Limb (tissue), 2 donors: ENCODE measurements at regions not wholly inside any gene's neighbourhood (a gene's known extent, or its start where the extent isn't known, plus 50 kb on each side); places are given as distances from the start of the nearest gene placed in this dataset.

ENCODE experiments used
- DNase-seq, 2 donors: peaks; one replicate each; pipeline ENCODE4 v3.0.0-alpha.2; 2016; ENCODE audit errors: extremely low spot score in 2 of 2

DNA sequence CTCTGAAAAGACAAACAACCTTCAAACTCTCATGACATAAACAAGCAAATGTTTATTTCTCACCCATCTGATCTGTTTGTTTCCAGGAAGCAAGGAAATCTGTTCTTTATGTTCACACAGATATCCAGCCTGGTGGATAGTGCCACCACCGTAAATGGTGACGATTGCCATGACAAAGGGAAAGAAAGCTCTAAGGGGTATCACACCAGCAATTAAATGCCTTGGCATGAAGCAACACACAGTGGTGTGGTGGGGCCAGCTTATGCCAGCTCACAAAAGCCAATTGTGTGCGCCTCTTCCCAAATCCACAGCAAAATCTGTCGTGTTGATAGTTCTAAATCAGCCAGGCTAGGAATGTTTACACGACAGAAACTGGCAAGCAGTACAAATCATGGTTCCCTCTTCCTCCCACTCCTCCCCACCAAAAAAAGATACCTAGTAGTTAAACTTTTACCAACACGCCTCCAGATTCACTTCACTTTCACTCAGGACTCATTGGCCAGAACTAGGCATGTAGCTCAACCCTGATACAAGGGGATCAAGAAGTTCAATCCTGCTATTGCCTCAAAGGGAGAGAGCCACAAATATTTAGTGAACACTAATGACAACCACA is 189.2 kb upstream of the SLCO3A1 start:
- DNase-seq, result no peak

GRCh38 chr15:91665212-91665611 is 188.3 kb upstream of the SLCO3A1 start:
- DNase-seq, result no peak

GRCh38 chr15:91668370-91668769 is 185.1 kb upstream of the SLCO3A1 start:
- DNase-seq, result no peak

GRCh38 chr15:91670108-91670507 is 183.4 kb upstream of the SLCO3A1 start:
- DNase-seq, result no peak

DNA sequence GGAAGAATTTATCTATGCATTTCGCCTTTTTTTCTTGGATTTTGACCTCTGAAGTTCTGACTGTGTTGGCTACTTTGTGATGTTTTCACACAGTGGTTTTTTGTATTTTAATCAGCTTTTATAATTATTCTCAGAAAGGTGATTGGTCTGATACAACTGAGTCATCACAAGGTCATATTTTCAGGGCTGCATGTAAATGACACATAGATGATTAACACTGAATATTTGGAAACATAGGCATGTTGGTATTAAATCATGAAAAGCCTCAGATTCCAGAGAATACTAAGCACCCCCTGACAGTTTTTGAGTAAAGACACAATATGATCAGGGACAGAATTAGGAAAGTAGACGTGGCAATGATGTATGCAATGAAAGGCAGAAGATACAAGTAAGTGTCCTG is 175.5 kb upstream of the SLCO3A1 start:
- DNase-seq, result no peak

GRCh38 chr15:91679447-91679846 is 174.1 kb upstream of the SLCO3A1 start:
- DNase-seq, result no peak

DNA sequence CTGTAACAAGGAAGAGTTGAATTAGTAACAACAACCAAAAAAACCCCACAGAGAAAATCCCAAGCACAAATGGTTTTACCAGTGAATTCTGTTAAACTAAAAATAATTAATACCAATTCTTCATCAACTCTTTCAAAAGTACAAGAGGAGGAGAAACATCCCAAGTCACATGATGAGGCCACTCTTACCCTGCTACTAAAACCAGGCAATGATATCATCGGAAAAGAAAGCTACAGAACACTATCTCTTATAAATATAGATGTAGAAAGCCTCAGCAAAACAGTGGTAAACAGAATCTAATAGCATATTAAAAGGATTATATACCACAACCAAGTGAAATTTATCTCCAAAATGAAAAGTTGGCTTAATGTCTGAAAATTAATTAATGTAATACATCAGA is 168.1 kb upstream of the SLCO3A1 start:
- no peak for DNase-seq

DNA sequence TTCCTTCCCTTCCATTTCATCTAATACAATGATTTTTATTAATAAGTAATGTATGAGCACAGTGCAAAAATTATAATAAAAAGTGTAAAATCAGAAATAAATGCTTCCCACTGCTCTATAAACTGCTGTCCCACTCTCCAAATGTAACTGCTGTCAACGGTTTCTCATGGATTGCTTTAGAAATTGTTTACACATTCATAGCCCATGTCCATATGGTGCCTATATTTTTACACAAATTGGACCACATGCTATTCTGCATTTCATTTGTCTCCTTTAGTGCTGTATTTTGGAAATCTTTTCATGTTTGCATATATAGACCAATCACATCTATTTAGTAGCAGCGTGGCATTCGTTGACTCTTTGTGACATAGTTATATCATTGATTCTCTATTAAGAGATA is 164.7 kb upstream of the SLCO3A1 start:
- DNase-seq, result no peak

GRCh38 chr15:91689377-91689776 is 164.1 kb upstream of the SLCO3A1 start:
- no peak for DNase-seq

GRCh38 chr15:91692596-91692995 is 160.9 kb upstream of the SLCO3A1 start:
- no peak for DNase-seq

- DNase-seq, result peak; percentile 43 to 81
Observed at GRCh38 chr15:91694131-91694830, 159.2 kb upstream of the SLCO3A1 start.

DNA sequence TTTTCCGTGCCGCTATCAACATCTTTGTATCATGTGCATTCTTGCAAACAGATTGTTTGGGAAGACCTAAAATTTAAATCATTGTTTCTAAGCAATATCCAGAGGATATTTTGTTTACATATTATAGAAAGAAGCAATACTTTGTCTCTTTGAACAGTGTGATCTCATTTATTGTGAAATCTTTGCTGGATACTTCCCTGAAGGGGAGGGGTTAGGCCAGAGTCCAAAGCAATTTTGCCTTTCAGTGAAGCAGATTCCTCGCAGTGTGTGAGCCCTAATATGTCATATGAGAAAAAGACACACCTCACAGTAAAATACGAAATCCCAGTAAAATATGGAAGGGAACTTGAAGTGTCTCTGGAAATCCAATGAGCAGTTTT is 158.7 kb upstream of the SLCO3A1 start:
- peak; percentile 58 to 62 for DNase-seq

DNA sequence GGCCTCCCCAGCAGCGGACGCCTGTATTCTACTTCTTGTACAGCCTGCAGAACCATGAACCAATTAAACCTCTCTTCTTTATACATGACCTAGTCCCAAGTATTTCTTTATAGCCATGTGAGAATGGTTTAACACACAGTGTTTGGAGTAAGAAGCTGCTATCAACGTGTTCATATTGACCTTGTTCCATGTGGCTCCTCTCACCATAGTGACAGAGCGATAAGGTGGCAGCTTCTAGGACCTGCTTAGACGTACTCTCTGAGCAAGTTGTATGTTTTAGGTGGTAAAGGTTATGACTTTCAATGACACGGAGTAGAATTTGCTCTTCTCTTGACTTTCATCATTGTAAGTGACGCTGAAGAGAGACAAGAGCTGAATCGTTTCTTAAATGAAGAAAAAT is 157.7 kb upstream of the SLCO3A1 start:
- DNase-seq, result no peak

GRCh38 chr15:91696981-91697380 is 156.5 kb upstream of the SLCO3A1 start:
- DNase-seq, result no peak

DNA sequence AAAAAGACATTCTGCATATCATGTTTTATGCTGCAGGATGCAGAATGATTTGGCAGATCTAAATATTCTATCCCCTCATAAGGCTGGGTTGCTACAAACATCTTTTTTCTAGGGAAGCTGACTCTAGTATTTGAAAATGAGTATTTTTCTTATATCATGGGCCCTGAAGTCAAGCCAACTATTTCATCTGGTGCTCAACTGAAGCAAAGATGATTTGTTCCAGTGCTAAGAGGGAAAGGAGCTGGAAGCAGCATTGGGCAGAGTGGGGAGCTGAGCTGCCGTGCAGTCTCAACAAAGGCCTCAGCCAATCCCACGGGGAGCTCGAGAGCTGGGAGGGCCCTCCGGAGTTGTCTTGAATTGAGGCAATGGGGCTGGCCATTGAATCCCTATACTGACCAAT is 155.3 kb upstream of the SLCO3A1 start:
- DNase-seq, result peak in 1 of 2 donors; percentile 27

- no peak for DNase-seq
Observed at GRCh38 chr15:91699741-91700140, 153.8 kb upstream of the SLCO3A1 start.

DNA sequence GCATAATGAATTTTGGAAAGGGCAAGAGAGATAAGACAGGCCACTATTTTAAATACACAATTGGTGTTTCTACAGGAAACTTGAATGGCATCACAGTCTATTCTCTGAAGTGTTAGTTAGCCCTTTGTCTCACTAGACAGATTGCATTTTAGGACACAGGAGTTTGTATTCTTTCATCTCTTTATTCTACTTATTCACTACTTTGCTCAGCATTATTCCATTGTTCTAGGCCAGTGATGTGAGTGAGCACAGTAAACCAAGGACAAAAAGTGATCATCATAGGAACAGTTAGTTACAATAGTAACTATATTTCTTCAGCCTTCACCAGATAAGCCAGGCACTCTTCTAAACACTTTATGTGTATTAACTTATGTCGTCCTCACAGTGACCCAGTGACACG is 150.2 kb upstream of the SLCO3A1 start:
- no peak for DNase-seq

DNA sequence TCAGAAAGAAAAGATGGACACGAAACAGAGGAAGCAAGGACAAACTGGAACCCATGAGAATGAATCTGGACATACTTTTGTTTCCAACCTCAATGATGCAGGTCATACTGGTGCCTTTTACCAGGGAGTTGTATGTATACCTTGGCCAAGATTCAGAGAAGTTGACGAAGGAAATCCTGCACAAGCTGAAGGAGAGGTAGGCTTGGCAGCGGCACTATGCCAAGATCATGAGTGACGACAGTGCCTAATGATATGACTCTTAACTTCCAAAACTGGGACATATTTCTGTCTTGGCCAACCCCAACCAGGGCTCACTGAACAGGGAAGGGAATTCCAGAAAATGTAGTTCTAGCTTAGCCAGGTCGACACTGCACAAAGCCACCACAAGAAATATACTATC is 149.2 kb upstream of the SLCO3A1 start:
- no peak for DNase-seq

DNA sequence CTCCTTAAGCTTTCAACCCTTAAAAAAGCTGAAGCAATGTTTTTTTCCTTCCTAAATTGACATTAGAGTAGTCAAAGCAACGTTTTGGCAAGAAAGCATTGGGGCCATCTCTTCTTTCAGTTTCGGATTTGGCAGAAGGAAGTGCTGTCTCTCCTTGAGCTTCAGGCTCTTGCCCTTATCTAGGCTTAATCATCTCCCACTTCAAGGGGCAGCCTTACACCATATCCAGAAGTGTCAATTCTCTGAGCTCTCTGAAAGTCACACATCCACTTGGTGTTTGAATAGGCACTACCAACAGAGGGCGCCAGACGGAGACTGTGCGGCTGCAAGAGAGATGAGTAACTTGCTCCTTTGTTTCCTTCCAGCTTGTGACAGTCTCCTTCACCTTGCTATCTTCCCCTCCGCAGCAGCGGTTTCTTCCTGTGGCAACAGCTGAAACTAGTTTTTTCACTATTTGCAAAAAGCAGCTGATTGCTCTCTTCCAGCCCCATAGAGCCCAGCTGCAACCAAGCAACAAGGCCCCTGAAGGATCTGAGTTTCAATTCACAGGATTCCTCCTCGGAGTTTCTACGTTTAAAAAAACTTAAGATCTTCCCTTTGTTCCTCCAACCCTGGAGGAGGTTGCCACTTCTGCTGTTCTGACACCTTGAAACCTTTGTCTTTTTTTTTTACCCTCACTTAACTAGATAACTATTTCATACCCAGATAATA is 147.0 kb upstream of the SLCO3A1 start:
- DNase-seq, result peak; percentile 33 to 56

GRCh38 chr15:91710080-91710698 is 143.3 kb upstream of the SLCO3A1 start:
- DNase-seq, result no peak

DNA sequence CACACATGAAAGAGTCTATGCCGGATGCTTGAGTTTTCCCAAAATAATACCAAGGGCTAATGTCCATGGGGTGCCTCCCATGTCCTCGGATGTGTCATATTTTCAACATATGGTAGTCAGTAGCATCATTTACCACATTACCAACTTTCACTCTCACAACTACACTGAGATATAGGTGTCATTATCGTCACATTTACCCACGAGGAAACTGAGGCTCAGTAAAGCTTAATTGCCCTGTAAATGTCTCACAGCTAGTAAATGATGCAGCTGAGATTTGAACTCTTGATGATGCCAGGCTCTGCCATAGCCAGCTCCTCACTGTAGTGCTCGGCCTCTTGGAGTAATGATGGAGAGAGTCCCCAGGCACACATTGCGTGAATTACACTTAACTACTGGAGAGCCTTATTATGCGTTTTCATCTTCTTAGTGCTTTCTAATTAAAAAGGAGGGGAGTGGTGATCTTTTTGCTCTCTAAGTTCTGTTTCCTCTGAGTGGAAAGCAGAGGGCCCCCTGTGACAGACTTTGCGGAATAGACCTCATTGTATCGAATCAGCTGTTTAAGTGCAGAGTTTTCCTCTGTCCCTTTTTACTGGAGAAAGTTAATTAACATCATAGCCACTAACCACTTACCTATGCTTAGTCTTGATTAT is 142.0 kb upstream of the SLCO3A1 start:
- no peak for DNase-seq

GRCh38 chr15:91712286-91712685 is 141.2 kb upstream of the SLCO3A1 start:
- no peak for DNase-seq
